NK-92 (cell line): ENCODE measurements at regions not wholly inside any gene's neighbourhood (a gene's known extent, or its start where the extent isn't known, plus 50 kb on each side); places are given as distances from the start of the nearest gene placed in this dataset.

Experiments
- DNase-seq: peaks from one replicate; lab custom pipeline; 2025; ENCODE audit not compliant: unreplicated experiment; lab: John Stamatoyannopoulos, UW

- DNase-seq: no peak
Observed at GRCh38 chrX:20481632-20482031, 214.9 kb upstream of the RPS6KA3 start.

GRCh38 chrX:20479896-20480295 lies 213.2 kb upstream of the RPS6KA3 start:
- DNase-seq: no peak

- DNase-seq: no peak
Observed at GRCh38 chrX:20479048-20479447, 212.3 kb upstream of the RPS6KA3 start.

GRCh38 chrX:20477836-20478524 lies 211.3 kb upstream of the RPS6KA3 start:
- no peak for DNase-seq

GRCh38 chrX:20477219-20477618 lies 210.5 kb upstream of the RPS6KA3 start:
- no peak for DNase-seq

GRCh38 chrX:20472620-20473258 lies 206.0 kb upstream of the RPS6KA3 start:
- no peak for DNase-seq

- no peak for DNase-seq
Observed at GRCh38 chrX:20472148-20472547, 205.4 kb upstream of the RPS6KA3 start.

GRCh38 chrX:20471483-20471882 lies 204.8 kb upstream of the RPS6KA3 start:
- DNase-seq: no peak

GRCh38 chrX:20463296-20464075 lies 196.8 kb upstream of the RPS6KA3 start:
- no peak for DNase-seq

GRCh38 chrX:20461576-20461975 lies 194.9 kb upstream of the RPS6KA3 start:
- no peak for DNase-seq

GRCh38 chrX:20461002-20461401 lies 194.3 kb upstream of the RPS6KA3 start:
- no peak for DNase-seq

- DNase-seq: no peak
Observed at GRCh38 chrX:20459410-20460350, 193.0 kb upstream of the RPS6KA3 start.

GRCh38 chrX:20456971-20457370 lies 190.3 kb upstream of the RPS6KA3 start:
- DNase-seq: no peak

GRCh38 chrX:20455001-20455400 lies 188.3 kb upstream of the RPS6KA3 start:
- DNase-seq: no peak

- DNase-seq: no peak
Observed at GRCh38 chrX:20454117-20454516, 187.4 kb upstream of the RPS6KA3 start.

- no peak for DNase-seq
Observed at GRCh38 chrX:20452487-20452886, 185.8 kb upstream of the RPS6KA3 start.

GRCh38 chrX:20451929-20452328 lies 185.2 kb upstream of the RPS6KA3 start:
- no peak for DNase-seq

- no peak for DNase-seq
Observed at GRCh38 chrX:20445109-20445508, 178.4 kb upstream of the RPS6KA3 start.

- DNase-seq: peak; percentile 9
Observed at GRCh38 chrX:20442597-20442996, 175.9 kb upstream of the RPS6KA3 start.

GRCh38 chrX:20441123-20441522 lies 174.4 kb upstream of the RPS6KA3 start:
- no peak for DNase-seq
